GM23338 (cell line): ENCODE measurements at regions not wholly inside any gene's neighbourhood (a gene's known extent, or its start where the extent isn't known, plus 50 kb on each side); places are given as distances from the start of the nearest gene placed in this dataset.

ENCODE experiments used
- ATAC-seq: fragments of 200-7000 bp; cut with Tn5 transposase; 3 replicates; pipeline ENCODE4 v1.9.1; 2020
- DNase-seq: peaks from one replicate; pipeline ENCODE4 v3.0.0-alpha.2; 2015; ENCODE audit warnings: low spot score
- H2AFZ ChIP-seq: fragments of 200-600 bp; sonication (generic); 2 replicates; pipeline ENCODE4 v1.8.0; 2016; ENCODE audit warnings: antibody characterized with exemption, mild to moderate bottlenecking, moderate library complexity
- H3F3A ChIP-seq: fragments of 200-600 bp; sonication (generic); replicated peaks from 2 replicates; pipeline ENCODE4 v1.8.0; 2017; ENCODE audit warnings: antibody characterized with exemption, mixed run types, low read depth
- H3K27ac ChIP-seq: fragments of 200-600 bp; sonication (generic); 2 replicates; pipeline ENCODE4 v1.6.1; 2016; ENCODE audit warnings: low read depth
- H3K27me3 ChIP-seq: fragments of 200-600 bp; sonication (generic); 2 replicates; pipeline ENCODE4 v1.8.0; 2016; ENCODE audit warnings: mild to moderate bottlenecking, mixed run types, moderate library complexity; ENCODE audit not compliant: insufficient read depth
- H3K36me3 ChIP-seq: fragments of 200-600 bp; sonication (generic); 2 replicates; pipeline ENCODE4 v1.8.0; 2016; ENCODE audit warnings: mild to moderate bottlenecking; ENCODE audit not compliant: insufficient read depth
- H3K4me1 ChIP-seq: fragments of 200-600 bp; sonication (generic); 2 replicates; pipeline ENCODE4 v1.8.0; 2016; ENCODE audit warnings: mild to moderate bottlenecking, moderate library complexity; ENCODE audit not compliant: insufficient read depth
- H3K4me2 ChIP-seq: fragments of 200-600 bp; sonication (generic); 2 replicates; pipeline ENCODE4 v1.7.1; 2017; ENCODE audit warnings: mixed run types
- H3K4me3 ChIP-seq: fragments of 200-600 bp; sonication (generic); 2 replicates; pipeline ENCODE4 v1.6.1; 2016; ENCODE audit warnings: mixed run types
- H3K79me2 ChIP-seq: fragments of 200-600 bp; sonication (generic); replicated peaks from 2 replicates; pipeline ENCODE4 v1.8.0; 2017; ENCODE audit warnings: mild to moderate bottlenecking; ENCODE audit not compliant: insufficient read depth
- H3K9me2 ChIP-seq: fragments of 200-600 bp; sonication (generic); 2 replicates; pipeline ENCODE4 v1.8.0; 2017; ENCODE audit not compliant: insufficient read depth
- H4K20me1 ChIP-seq: fragments of 200-600 bp; sonication (generic); replicated peaks from 2 replicates; pipeline ENCODE4 v1.8.0; 2017; ENCODE audit warnings: mild to moderate bottlenecking; ENCODE audit not compliant: insufficient read depth
- H3K27ac Mint-ChIP-seq: 2 replicates; pipeline ENCODE4 v1.8.0; 2020; ENCODE audit warnings: inconsistent platforms, mild to moderate bottlenecking, moderate library complexity, mixed read lengths
- H3K27me3 Mint-ChIP-seq: 3 replicates; pipeline ENCODE4 v1.8.0; 2022; ENCODE audit warnings: low read depth, mild to moderate bottlenecking, moderate library complexity, mixed read lengths, inconsistent platforms; ENCODE audit not compliant: insufficient read depth, poor library complexity
- H3K36me3 Mint-ChIP-seq: 3 replicates; pipeline ENCODE4 v1.8.0; 2021; ENCODE audit warnings: low read depth, mild to moderate bottlenecking, inconsistent platforms, moderate library complexity, mixed read lengths
- H3K4me1 Mint-ChIP-seq: 3 replicates; pipeline ENCODE4 v1.8.0; 2020; ENCODE audit warnings: mild to moderate bottlenecking, inconsistent platforms, mixed read lengths
- H3K4me3 Mint-ChIP-seq: 3 replicates; pipeline ENCODE4 v1.8.0; 2021; ENCODE audit warnings: moderate library complexity, mild to moderate bottlenecking, inconsistent platforms, mixed read lengths
- H3K9me3 Mint-ChIP-seq: 3 replicates; pipeline ENCODE4 v1.8.0; 2020; ENCODE audit warnings: moderate library complexity, mild to moderate bottlenecking, inconsistent platforms, mixed read lengths
- CREB1 ChIP-seq: fragments of 250-450 bp; sonication (Bioruptor Pico); IDR thresholded peaks from 2 replicates; pipeline ENCODE4 v1.5.0; 2020; ENCODE audit warnings: low read depth, mild to moderate bottlenecking, moderate library complexity
- CTCF ChIP-seq, 2 experiments: fragments of 200-600 bp in 1 of 2; sonication (generic) in 1 of 2; conservative IDR thresholded peaks; 2 replicates each; pipeline versions ENCODE4 v1.5.1 to v1.6.1; 2016 to 2017; ENCODE audit warnings: antibody characterized with exemption in 2 of 2, low read depth in 2 of 2, mild to moderate bottlenecking in 2 of 2, moderate library complexity in 1 of 2
- EZH2 ChIP-seq: fragments of 200-600 bp; sonication (generic); IDR thresholded peaks from one replicate; pipeline ENCODE4 v1.8.0; 2017; ENCODE audit warnings: antibody characterized with exemption, mild to moderate bottlenecking, low read depth; ENCODE audit not compliant: unreplicated experiment
- EZH2phosphoT487 ChIP-seq: fragments of 200-600 bp; sonication (generic); IDR thresholded peaks from one replicate; pipeline ENCODE4 v1.8.1; 2018; ENCODE audit warnings: antibody characterized with exemption; ENCODE audit not compliant: unreplicated experiment
- JUNB ChIP-seq: IDR thresholded peaks from one replicate; pipeline ENCODE4 v1.6.1; 2016; ENCODE audit warnings: antibody characterized with exemption; ENCODE audit not compliant: unreplicated experiment
- NANOG ChIP-seq: IDR thresholded peaks from 2 replicates; pipeline ENCODE4 v1.6.1; 2016; ENCODE audit warnings: antibody characterized with exemption, borderline replicate concordance
- POLR2AphosphoS5 ChIP-seq: IDR thresholded peaks from 2 replicates; pipeline ENCODE4 v1.6.1; 2016; ENCODE audit warnings: antibody characterized with exemption, low read depth
- STAT1 ChIP-seq: IDR thresholded peaks from one replicate; pipeline ENCODE4 v1.6.1; 2016; ENCODE audit warnings: antibody characterized with exemption; ENCODE audit not compliant: unreplicated experiment
- ZNF114 ChIP-seq: fragments of 250-450 bp; sonication (Bioruptor Pico); IDR thresholded peaks from 2 replicates; pipeline ENCODE4 v1.5.0; 2020; ENCODE audit warnings: mild to moderate bottlenecking, moderate library complexity
- ZNF331 ChIP-seq: fragments of 250-450 bp; sonication (Bioruptor Pico); IDR thresholded peaks from 2 replicates; pipeline ENCODE4 v1.5.0; 2020; ENCODE audit warnings: low read depth, mild to moderate bottlenecking, moderate library complexity
- TF ChIP-seq, protein P1 (sequence below): IDR thresholded peaks from 2 replicates; pipeline ENCODE4 v1.6.1; 2016; ENCODE audit warnings: antibody characterized with exemption
- TF ChIP-seq, protein P2 (sequence below): IDR thresholded peaks from one replicate; pipeline ENCODE4 v1.6.1; 2018; ENCODE audit warnings: antibody characterized with exemption; ENCODE audit not compliant: unreplicated experiment

DNA sequence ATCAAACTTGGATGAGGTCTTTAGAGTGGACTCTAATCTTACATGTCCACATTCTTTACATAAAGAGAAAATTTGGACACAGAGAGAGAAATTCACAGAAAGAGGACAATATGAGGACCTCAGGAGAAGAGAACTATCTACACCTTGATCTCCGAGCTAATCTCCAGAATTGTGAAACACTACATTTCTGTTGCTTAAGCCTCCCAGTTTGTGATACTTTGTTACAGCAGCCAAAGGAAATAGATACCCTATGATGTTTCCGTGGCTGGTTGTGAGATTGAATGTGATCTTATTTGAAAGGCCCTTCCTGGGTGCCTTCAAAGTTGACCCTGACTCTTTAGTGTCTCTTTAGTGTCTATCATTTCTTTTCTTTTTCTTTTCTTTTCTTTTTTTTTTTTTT is 326.1 kb upstream of the CLNK start (continued):
- TF ChIP-seq POLR2AphosphoS5, result no peak
- TF ChIP-seq EZH2, result no peak
- no peak for TF ChIP-seq CREB1
- TF ChIP-seq, protein P1, sequence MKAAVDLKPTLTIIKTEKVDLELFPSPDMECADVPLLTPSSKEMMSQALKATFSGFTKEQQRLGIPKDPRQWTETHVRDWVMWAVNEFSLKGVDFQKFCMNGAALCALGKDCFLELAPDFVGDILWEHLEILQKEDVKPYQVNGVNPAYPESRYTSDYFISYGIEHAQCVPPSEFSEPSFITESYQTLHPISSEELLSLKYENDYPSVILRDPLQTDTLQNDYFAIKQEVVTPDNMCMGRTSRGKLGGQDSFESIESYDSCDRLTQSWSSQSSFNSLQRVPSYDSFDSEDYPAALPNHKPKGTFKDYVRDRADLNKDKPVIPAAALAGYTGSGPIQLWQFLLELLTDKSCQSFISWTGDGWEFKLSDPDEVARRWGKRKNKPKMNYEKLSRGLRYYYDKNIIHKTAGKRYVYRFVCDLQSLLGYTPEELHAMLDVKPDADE, result no peak
- TF ChIP-seq STAT1, result no peak
- TF ChIP-seq CTCF (conservative IDR thresholded peaks at IDR 0.05; ENCODE audit: low read depth in 2 of 2), result no peak
- TF ChIP-seq ZNF114, result no peak
- no peak for TF ChIP-seq NANOG
- no peak for TF ChIP-seq JUNB

GRCh38 chr4:11009281-11009680 is 324.7 kb upstream of the CLNK start:
- Mint-ChIP-seq H3K9me3 (no peaks in the 10 kb centered on the region), H3K36me3 (no peaks in the 10 kb centered on the region), H3K4me3 (no peak overlapping the region), H3K4me1 (no peaks in the 10 kb centered on the region; the same call in 1 of the 3 replicates), H3K27ac (no peak overlapping the region), H3K27me3 (peaks cover 2% of the 10 kb centered on the region)
- H3K4me1 ChIP-seq, result no peaks in the 10 kb centered on the region
- H3K9me2 ChIP-seq, result no peaks in the 10 kb centered on the region; the same call in 1 of the 2 replicates
- no peaks in the 10 kb centered on the region for H3K27me3 ChIP-seq
- no peaks in the 10 kb centered on the region for H4K20me1 ChIP-seq
- no peak overlapping the region for H3K4me2 ChIP-seq
- no peaks in the 10 kb centered on the region for H3K79me2 ChIP-seq
- H3K4me3 ChIP-seq, result no peak overlapping the region
- H3F3A ChIP-seq, result no peaks in the 10 kb centered on the region
- no peaks in the 10 kb centered on the region for H3K36me3 ChIP-seq
- ATAC-seq, result no peak
- H2AFZ ChIP-seq, result no peak overlapping the region
- no peak overlapping the region for H3K27ac ChIP-seq
- no peak for DNase-seq
- no peak for TF ChIP-seq NANOG
- no peak for TF ChIP-seq EZH2phosphoT487
- no peak for TF ChIP-seq JUNB
- TF ChIP-seq ZNF114, result no peak
- TF ChIP-seq, protein P2, sequence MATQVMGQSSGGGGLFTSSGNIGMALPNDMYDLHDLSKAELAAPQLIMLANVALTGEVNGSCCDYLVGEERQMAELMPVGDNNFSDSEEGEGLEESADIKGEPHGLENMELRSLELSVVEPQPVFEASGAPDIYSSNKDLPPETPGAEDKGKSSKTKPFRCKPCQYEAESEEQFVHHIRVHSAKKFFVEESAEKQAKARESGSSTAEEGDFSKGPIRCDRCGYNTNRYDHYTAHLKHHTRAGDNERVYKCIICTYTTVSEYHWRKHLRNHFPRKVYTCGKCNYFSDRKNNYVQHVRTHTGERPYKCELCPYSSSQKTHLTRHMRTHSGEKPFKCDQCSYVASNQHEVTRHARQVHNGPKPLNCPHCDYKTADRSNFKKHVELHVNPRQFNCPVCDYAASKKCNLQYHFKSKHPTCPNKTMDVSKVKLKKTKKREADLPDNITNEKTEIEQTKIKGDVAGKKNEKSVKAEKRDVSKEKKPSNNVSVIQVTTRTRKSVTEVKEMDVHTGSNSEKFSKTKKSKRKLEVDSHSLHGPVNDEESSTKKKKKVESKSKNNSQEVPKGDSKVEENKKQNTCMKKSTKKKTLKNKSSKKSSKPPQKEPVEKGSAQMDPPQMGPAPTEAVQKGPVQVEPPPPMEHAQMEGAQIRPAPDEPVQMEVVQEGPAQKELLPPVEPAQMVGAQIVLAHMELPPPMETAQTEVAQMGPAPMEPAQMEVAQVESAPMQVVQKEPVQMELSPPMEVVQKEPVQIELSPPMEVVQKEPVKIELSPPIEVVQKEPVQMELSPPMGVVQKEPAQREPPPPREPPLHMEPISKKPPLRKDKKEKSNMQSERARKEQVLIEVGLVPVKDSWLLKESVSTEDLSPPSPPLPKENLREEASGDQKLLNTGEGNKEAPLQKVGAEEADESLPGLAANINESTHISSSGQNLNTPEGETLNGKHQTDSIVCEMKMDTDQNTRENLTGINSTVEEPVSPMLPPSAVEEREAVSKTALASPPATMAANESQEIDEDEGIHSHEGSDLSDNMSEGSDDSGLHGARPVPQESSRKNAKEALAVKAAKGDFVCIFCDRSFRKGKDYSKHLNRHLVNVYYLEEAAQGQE, result no peak
- TF ChIP-seq, protein P1, result no peak
- no peak for TF ChIP-seq EZH2
- TF ChIP-seq ZNF331 (CRISPR knock-in tag), result no peak
- TF ChIP-seq STAT1, result no peak
